Stimulated activated CD4-positive, alpha-beta T cell treated with anti-CD3 and anti-CD28 coated beads, Interleukin-2, amount 100 ng/mL, for 24 hours (primary cell): ENCODE measurements at regions not wholly inside any gene's neighbourhood (a gene's known extent, or its start where the extent isn't known, plus 50 kb on each side); places are given as distances from the start of the nearest gene placed in this dataset.

ENCODE experiments used
- DNase-seq, 2 donors: peaks; one replicate each; pipeline ENCODE4 v3.0.0-alpha.2; 2020

- DNase-seq, result peak in 1 of 2 donors; percentile 35
These were observed 105.8 kb upstream of the RIPOR2 start for GRCh38 chr6:25041485-25042035.

GRCh38 chr6:25042036-25042521 is 106.3 kb upstream of the RIPOR2 start:
- DNase-seq, result peak; percentile 36 to 55

GRCh38 chr6:25042536-25042935 is 106.8 kb upstream of the RIPOR2 start:
- DNase-seq, result no peak

- no peak for DNase-seq
These were observed 107.4 kb upstream of the RIPOR2 start for GRCh38 chr6:25042984-25043725.

GRCh38 chr6:25043892-25044291 is 108.1 kb upstream of the RIPOR2 start:
- no peak for DNase-seq

- no peak for DNase-seq
These were observed 111.2 kb upstream of the RIPOR2 start for GRCh38 chr6:25046942-25047341.

- peak; percentile 45 to 68 for DNase-seq
These were observed 114.6 kb upstream of the RIPOR2 start for GRCh38 chr6:25050356-25050755.

GRCh38 chr6:25051083-25051482 is 115.3 kb upstream of the RIPOR2 start:
- DNase-seq, result no peak

GRCh38 chr6:25052181-25052580 is 116.4 kb upstream of the RIPOR2 start:
- no peak for DNase-seq

GRCh38 chr6:25053875-25054371 is 118.2 kb upstream of the RIPOR2 start:
- no peak for DNase-seq

GRCh38 chr6:25054469-25054868 is 118.7 kb upstream of the RIPOR2 start:
- DNase-seq, result no peak

GRCh38 chr6:25056130-25056529 is 120.4 kb upstream of the RIPOR2 start:
- DNase-seq, result peak; percentile 30 to 34

- no peak for DNase-seq
These were observed 121.5 kb upstream of the RIPOR2 start for GRCh38 chr6:25057111-25057905.

GRCh38 chr6:25058441-25058840 is 122.7 kb upstream of the RIPOR2 start:
- no peak for DNase-seq

- no peak for DNase-seq
These were observed 123.2 kb upstream of the RIPOR2 start for GRCh38 chr6:25058941-25059340.

- DNase-seq, result no peak
These were observed 124.8 kb upstream of the RIPOR2 start for GRCh38 chr6:25060522-25060921.

- no peak for DNase-seq
These were observed 125.7 kb upstream of the RIPOR2 start for GRCh38 chr6:25061289-25061936.

- no peak for DNase-seq
These were observed 126.5 kb upstream of the RIPOR2 start for GRCh38 chr6:25062070-25062811.

- DNase-seq, result no peak
These were observed 128.2 kb upstream of the RIPOR2 start for GRCh38 chr6:25064006-25064405.

- no peak for DNase-seq
These were observed 129.9 kb upstream of the RIPOR2 start for GRCh38 chr6:25065666-25066065.

- DNase-seq, result no peak
These were observed 130.8 kb upstream of the RIPOR2 start for GRCh38 chr6:25066593-25066992.

GRCh38 chr6:25068866-25069265 is 133.1 kb upstream of the RIPOR2 start:
- DNase-seq, result no peak
